Liver (tissue), 8 donors: ENCODE measurements at regions not wholly inside any gene's neighbourhood (a gene's known extent, or its start where the extent isn't known, plus 50 kb on each side); places are given as distances from the start of the nearest gene placed in this dataset.

Experiments
- DNase-seq: peaks from one replicate; pipeline ENCODE4 v3.0.0-alpha.2; 2017; ENCODE audit warnings: low spot score
- H3K27ac ChIP-seq, 2 donors: one replicate each; pipeline ENCODE4 v1.7.0; 2013; ENCODE audit warnings: inconsistent platforms in 2 of 2, low read length in 2 of 2, control low read depth in 1 of 2, low read depth in 1 of 2, mild to moderate bottlenecking in 1 of 2
- H3K27me3 ChIP-seq, 4 donors: one replicate each; pipeline versions ENCODE4 v1.6.1 to v1.7.0; 2013; ENCODE audit warnings: low read length in 3 of 4, inconsistent platforms in 1 of 4, mild to moderate bottlenecking in 1 of 4, moderate library complexity in 1 of 4; ENCODE audit not compliant: control insufficient read depth in 4 of 4, insufficient read depth in 4 of 4
- H3K36me3 ChIP-seq, 4 donors: one replicate each; pipeline versions ENCODE4 v1.6.1 to v1.7.0; 2013; ENCODE audit warnings: low read length in 3 of 4, mild to moderate bottlenecking in 3 of 4, low read depth in 1 of 4, moderate library complexity in 1 of 4; ENCODE audit not compliant: control insufficient read depth in 4 of 4, insufficient read depth in 3 of 4
- H3K4me1 ChIP-seq, 4 donors: one replicate each; pipeline versions ENCODE4 v1.6.1 to v1.7.0; 2013; ENCODE audit warnings: low read length in 3 of 4, mild to moderate bottlenecking in 3 of 4, moderate library complexity in 1 of 4; ENCODE audit not compliant: control insufficient read depth in 4 of 4, insufficient read depth in 4 of 4
- H3K4me3 ChIP-seq, 3 donors: one replicate each; pipeline versions ENCODE4 v1.6.1 to v1.7.0; 2013; ENCODE audit warnings: low read length in 3 of 3, control low read depth in 1 of 3, low read depth in 1 of 3, mild to moderate bottlenecking in 1 of 3
- H3K9ac ChIP-seq, 2 donors: one replicate each; pipeline ENCODE4 v1.7.0; 2013; ENCODE audit warnings: low read length in 2 of 2, mild to moderate bottlenecking in 2 of 2, moderate library complexity in 2 of 2, control low read depth in 1 of 2, low read depth in 1 of 2
- H3K9me3 ChIP-seq, 4 donors: one replicate each; pipeline versions ENCODE4 v1.6.1 to v1.7.0; 2013; ENCODE audit warnings: low read length in 3 of 4; ENCODE audit not compliant: control insufficient read depth in 4 of 4
- ATF3 ChIP-seq: IDR thresholded peaks from 2 replicates; pipeline ENCODE4 v1.6.1; 2016; ENCODE audit warnings: antibody characterized with exemption
- EGR1 ChIP-seq, 2 donors: IDR thresholded peaks; 2 replicates each; pipeline ENCODE4 v1.6.1; 2016 to 2018; ENCODE audit warnings: antibody characterized with exemption in 2 of 2, low read depth in 2 of 2
- FOXA1 ChIP-seq: IDR thresholded peaks from 2 replicates; pipeline ENCODE4 v1.6.1; 2016; ENCODE audit warnings: antibody characterized with exemption
- FOXA2 ChIP-seq: IDR thresholded peaks from 2 replicates; pipeline ENCODE4 v1.6.1; 2016; ENCODE audit warnings: antibody characterized with exemption
- GABPA ChIP-seq, 2 donors: IDR thresholded peaks in 1 of 2; conservative IDR thresholded peaks in 1 of 2; 2 replicates each; pipeline ENCODE4 v1.6.1; 2016; ENCODE audit warnings: antibody characterized with exemption in 2 of 2, mild to moderate bottlenecking in 1 of 2, moderate library complexity in 1 of 2
- HNF4A ChIP-seq, 2 donors: conservative IDR thresholded peaks; 2 replicates each; pipeline ENCODE4 v1.6.1; 2016; ENCODE audit warnings: antibody characterized with exemption in 2 of 2, mild to moderate bottlenecking in 2 of 2
- HNF4G ChIP-seq: IDR thresholded peaks from 2 replicates; pipeline ENCODE4 v1.6.1; 2016; ENCODE audit warnings: antibody characterized with exemption
- MAX ChIP-seq: IDR thresholded peaks from 2 replicates; pipeline ENCODE4 v1.6.1; 2016; ENCODE audit warnings: antibody characterized with exemption
- NR2F2 ChIP-seq: IDR thresholded peaks from 2 replicates; pipeline ENCODE4 v1.6.1; 2016; ENCODE audit warnings: antibody characterized with exemption
- RAD21 ChIP-seq, 2 donors: IDR thresholded peaks; 2 replicates each; pipeline ENCODE4 v1.6.1; 2016; ENCODE audit warnings: antibody characterized with exemption in 2 of 2, mild to moderate bottlenecking in 2 of 2
- REST ChIP-seq: IDR thresholded peaks from 2 replicates; pipeline ENCODE4 v1.6.1; 2016; ENCODE audit warnings: antibody characterized with exemption, mild to moderate bottlenecking
- RXRA ChIP-seq, 2 donors: IDR thresholded peaks; 2 replicates each; pipeline ENCODE4 v1.6.1; 2017 to 2018; ENCODE audit warnings: antibody characterized with exemption in 2 of 2, mild to moderate bottlenecking in 1 of 2
- SP1 ChIP-seq: IDR thresholded peaks from 2 replicates; pipeline ENCODE4 v1.6.1; 2018; ENCODE audit warnings: antibody characterized with exemption, mild to moderate bottlenecking
- TAF1 ChIP-seq: conservative IDR thresholded peaks from 2 replicates; pipeline ENCODE4 v1.6.1; 2016; ENCODE audit warnings: antibody characterized with exemption, mild to moderate bottlenecking
- YY1 ChIP-seq: IDR thresholded peaks from 2 replicates; pipeline ENCODE4 v1.6.1; 2016; ENCODE audit warnings: antibody characterized with exemption, mild to moderate bottlenecking
- WGBS: extraction: QIAGEN DNeasy Blood & Tissue Kit; methylation state at CpG from one replicate; pipeline ENCODE4 v1.1.7; 2013; 5-methylcytosine and 5-hydroxymethylcytosine counted together
- TF ChIP-seq, protein P1 (sequence below): fragments of 150-350 bp; IDR thresholded peaks from 2 replicates; pipeline ENCODE4 v1.5.1; 2017; ENCODE audit warnings: improper control_type of control experiment, low read depth, low read length; ENCODE audit not compliant: missing input control
- TF ChIP-seq, protein P2 (sequence below): IDR thresholded peaks from 2 replicates; pipeline ENCODE4 v1.6.1; 2016; ENCODE audit warnings: antibody characterized with exemption
- donor health status: healthy.
- donor health status: healthy.
- donor health status: healthy.
- donor health status: healthy.
- donor health status: healthy.

DNA sequence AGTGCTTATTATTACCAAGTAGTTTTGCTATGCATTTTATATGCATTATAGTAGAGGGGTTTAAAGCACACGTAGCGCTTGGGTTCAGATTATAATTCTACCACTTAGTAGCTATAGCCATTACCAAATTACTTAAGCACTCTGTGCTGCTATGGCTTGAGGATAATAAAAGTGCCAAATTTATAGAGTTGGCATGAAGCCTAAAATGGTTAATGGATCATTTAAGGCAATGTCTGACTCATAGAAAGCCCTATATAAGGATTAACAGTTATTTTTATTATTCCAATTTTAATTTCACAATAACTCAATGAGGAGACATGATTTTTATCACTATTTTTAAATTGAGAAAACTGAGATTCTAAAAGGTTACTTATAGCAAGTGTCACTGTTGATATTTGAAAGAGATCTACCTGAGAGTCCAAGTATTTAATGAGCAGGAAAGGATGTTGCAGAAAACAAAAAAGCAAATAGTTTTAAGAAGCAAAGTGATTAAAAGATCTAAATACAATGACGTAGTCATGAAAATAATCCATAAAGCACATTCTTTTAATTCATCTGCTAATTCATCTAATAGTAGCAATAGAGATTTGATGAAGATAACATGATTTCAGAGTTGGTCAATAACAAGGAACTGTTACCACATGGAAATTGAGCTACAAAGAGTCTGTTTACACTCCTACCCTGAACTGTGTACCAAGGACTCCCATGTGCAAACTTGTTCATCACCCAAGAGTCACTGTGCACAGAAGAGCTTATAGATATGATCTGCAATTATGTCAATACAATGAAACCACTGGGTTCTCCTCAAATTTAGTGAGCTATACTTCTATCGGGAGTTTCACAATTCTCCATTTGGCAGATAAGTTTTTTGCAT, 78.8 kb upstream of the DTNA start:
- H3K4me1 ChIP-seq = no peaks in the 10 kb centered on the region
- no peak overlapping the region for H3K27ac ChIP-seq
- H3K36me3 ChIP-seq = no peaks in the 10 kb centered on the region
- DNase-seq = no peak
- no peak for TF ChIP-seq REST
- no peak for TF ChIP-seq YY1
- TF ChIP-seq, protein P1, sequence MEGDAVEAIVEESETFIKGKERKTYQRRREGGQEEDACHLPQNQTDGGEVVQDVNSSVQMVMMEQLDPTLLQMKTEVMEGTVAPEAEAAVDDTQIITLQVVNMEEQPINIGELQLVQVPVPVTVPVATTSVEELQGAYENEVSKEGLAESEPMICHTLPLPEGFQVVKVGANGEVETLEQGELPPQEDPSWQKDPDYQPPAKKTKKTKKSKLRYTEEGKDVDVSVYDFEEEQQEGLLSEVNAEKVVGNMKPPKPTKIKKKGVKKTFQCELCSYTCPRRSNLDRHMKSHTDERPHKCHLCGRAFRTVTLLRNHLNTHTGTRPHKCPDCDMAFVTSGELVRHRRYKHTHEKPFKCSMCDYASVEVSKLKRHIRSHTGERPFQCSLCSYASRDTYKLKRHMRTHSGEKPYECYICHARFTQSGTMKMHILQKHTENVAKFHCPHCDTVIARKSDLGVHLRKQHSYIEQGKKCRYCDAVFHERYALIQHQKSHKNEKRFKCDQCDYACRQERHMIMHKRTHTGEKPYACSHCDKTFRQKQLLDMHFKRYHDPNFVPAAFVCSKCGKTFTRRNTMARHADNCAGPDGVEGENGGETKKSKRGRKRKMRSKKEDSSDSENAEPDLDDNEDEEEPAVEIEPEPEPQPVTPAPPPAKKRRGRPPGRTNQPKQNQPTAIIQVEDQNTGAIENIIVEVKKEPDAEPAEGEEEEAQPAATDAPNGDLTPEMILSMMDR = no peak
- TF ChIP-seq TAF1 = no peak
- no peak for TF ChIP-seq NR2F2
- TF ChIP-seq, protein P2, sequence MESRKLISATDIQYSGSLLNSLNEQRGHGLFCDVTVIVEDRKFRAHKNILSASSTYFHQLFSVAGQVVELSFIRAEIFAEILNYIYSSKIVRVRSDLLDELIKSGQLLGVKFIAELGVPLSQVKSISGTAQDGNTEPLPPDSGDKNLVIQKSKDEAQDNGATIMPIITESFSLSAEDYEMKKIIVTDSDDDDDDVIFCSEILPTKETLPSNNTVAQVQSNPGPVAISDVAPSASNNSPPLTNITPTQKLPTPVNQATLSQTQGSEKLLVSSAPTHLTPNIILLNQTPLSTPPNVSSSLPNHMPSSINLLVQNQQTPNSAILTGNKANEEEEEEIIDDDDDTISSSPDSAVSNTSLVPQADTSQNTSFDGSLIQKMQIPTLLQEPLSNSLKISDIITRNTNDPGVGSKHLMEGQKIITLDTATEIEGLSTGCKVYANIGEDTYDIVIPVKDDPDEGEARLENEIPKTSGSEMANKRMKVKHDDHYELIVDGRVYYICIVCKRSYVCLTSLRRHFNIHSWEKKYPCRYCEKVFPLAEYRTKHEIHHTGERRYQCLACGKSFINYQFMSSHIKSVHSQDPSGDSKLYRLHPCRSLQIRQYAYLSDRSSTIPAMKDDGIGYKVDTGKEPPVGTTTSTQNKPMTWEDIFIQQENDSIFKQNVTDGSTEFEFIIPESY = no peak
- TF ChIP-seq FOXA2 = no peak
- TF ChIP-seq MAX = no peak
- no peak for TF ChIP-seq RXRA (IDR thresholded peaks at IDR 0.05)
- TF ChIP-seq GABPA (IDR thresholded peaks at IDR 0.05 in 1 of 2, conservative IDR thresholded peaks at IDR 0.05 in 1 of 2) = no peak
- no peak for TF ChIP-seq HNF4A (conservative IDR thresholded peaks at IDR 0.05)
- TF ChIP-seq RAD21 (IDR thresholded peaks at IDR 0.05) = no peak
- no peak for TF ChIP-seq EGR1 (IDR thresholded peaks at IDR 0.05; ENCODE audit: low read depth in 2 of 2)
- TF ChIP-seq ATF3 = no peak
- TF ChIP-seq FOXA1 = no peak
- no peak for TF ChIP-seq HNF4G
- no peak for TF ChIP-seq SP1
- no peak overlapping the region for H3K9ac ChIP-seq
- H3K27me3 ChIP-seq = peaks cover 0 to 3% (median 0%) of the 10 kb centered on the region in 4 donors
- H3K9me3 ChIP-seq = no peaks in the 10 kb centered on the region
- 84% methylated on average over 4 of the region's 4 CpGs for WGBS
- H3K4me3 ChIP-seq = no peak overlapping the region
